Gastrocnemius medialis (tissue), 4 donors: ENCODE measurements at regions not wholly inside any gene's neighbourhood (a gene's known extent, or its start where the extent isn't known, plus 50 kb on each side); places are given as distances from the start of the nearest gene placed in this dataset.

ENCODE experiments used
- CTCF ChIP-seq, 5 experiments: fragments of 450-650 bp in 3 of 5; fragments of 200-600 bp in 2 of 5; sonication (generic) in 2 of 5; IDR thresholded peaks in 4 of 5; conservative IDR thresholded peaks in 1 of 5; 1 replicate in 4 of 5; 2 replicates in 1 of 5; pipeline ENCODE4 v1.5.1; 2016 to 2019; ENCODE audit warnings: antibody characterized with exemption in 5 of 5, mild to moderate bottlenecking in 3 of 5, moderate library complexity in 3 of 5
- POLR2A ChIP-seq, 2 donors: fragments of 450-650 bp; IDR thresholded peaks; one replicate each; pipeline ENCODE4 v1.6.1; 2017; ENCODE audit warnings: antibody characterized with exemption in 2 of 2, mild to moderate bottlenecking in 2 of 2, moderate library complexity in 2 of 2

- TF ChIP-seq CTCF (IDR thresholded peaks at IDR 0.05 in 4 of 5, conservative IDR thresholded peaks at IDR 0.05 in 1 of 5) = no peak
- TF ChIP-seq POLR2A (IDR thresholded peaks at IDR 0.05) = no peak
Observed at GRCh38 chr4:138864961-138865720, 150.4 kb upstream of the NOCT start.
